Stimulated activated CD8-positive, alpha-beta memory T cell treated with anti-CD3 and anti-CD28 coated beads, Interleukin-7, amount 100 ng/mL, for 4 hours (primary cell): ENCODE measurements at regions not wholly inside any gene's neighbourhood (a gene's known extent, or its start where the extent isn't known, plus 50 kb on each side); places are given as distances from the start of the nearest gene placed in this dataset.
"Not testable (repeated sequence)": the region's sequence is repeated elsewhere in the genome, so short reads cannot be mapped to it uniquely, and the experiment has no call there.

Experiments
- DNase-seq, 2 donors: peaks; one replicate each; pipeline ENCODE4 v3.0.0-alpha.2; 2020; ENCODE audit warnings: low read depth in 2 of 2

DNA sequence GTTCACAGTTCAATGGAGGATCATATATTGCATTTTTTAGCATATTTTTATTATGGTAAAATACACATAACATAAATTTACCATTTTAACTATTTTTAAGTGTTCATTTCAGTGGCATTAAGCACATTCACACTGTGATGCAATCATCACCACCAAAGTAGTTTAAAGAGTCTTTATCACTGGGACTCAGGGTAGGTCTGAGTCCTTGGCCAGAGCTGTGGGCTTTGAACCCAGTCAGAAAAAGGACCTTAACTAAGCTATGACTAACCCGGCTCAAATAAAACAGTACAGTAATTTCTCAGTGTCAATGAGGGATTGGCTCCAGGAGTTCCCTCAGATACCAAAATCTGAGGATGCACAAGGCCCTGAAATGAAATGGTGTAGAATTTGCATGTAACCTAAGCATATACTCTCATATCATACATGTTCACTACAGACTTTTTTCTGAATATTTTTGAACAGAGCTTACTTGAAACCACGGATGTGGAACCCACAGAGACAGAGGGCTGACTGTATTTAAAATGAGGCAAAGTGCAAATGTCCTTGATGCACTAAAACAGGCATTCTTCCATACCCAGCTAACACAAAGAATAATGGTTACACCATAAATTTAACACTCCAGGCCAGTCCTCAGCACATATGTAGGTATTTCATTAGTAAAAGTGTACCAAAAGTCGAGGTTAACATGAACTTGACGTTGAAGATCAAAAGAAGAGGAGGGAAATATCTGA, 246.2 kb downstream of the LNPK start:
- DNase-seq = no peak

- DNase-seq = no peak
These were observed 246.9 kb downstream of the LNPK start for GRCh38 chr2:175755169-175755568.

- no peak for DNase-seq
These were observed 251.9 kb downstream of the LNPK start for GRCh38 chr2:175750195-175750594.

DNA sequence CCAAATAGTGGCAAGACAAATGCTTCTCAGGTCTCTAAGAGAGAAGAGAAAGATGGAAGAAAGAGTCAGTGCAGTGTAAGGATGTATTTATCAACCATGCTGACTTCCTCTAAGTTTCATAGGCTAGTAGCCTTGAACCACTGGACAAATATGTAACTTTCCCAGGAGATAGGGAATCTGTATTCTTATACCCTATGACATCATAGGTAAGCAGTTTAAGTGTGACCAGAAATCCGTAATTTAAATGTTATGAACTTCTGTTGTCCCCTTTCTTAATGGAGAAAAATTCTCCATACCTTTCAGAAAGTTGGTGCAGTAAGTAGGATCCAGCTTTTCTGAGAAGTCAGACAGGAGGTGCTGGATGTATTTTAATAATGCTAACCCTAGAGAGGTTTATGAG, 256.2 kb downstream of the LNPK start:
- DNase-seq = no peak

- DNase-seq = no peak
These were observed 258.1 kb downstream of the LNPK start for GRCh38 chr2:175744000-175744399.

DNA sequence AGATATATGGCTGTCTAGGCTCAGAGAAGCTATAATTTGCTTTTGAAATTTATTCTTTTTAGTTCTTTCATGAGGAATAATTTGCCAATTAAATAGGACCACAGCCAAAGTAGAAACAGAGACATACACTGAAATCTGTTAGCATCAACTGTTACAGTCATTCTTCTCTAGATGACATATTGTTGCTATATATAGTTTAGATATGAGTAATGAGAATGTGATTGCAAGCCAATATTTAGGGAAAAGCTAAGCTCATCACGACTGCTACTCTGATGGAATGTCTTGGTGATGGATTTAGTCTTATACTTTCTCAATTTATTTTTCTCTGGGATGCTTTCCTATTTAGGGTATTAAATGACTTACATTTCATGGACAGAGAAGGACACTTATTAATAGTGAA, 259.1 kb downstream of the LNPK start:
- DNase-seq = no peak

DNA sequence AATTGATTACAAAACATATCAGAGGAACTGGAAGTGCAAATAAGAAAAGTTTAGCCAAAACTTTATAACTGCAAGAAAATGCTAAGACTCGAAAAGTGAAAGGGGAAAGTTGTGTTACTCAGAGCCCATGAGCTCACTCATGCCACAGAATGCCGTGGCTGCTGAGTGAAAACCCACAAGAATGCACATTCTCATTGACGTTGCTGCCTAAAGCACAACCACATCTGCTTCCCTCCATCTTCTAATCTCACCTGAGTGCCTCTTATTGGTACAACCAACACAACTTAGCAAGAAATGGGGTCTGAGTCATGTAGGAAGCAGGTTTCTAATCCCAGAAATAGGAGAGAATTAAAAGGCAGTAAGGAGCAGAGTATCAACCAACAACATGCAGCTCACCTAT, 259.7 kb downstream of the LNPK start:
- no peak for DNase-seq

DNA sequence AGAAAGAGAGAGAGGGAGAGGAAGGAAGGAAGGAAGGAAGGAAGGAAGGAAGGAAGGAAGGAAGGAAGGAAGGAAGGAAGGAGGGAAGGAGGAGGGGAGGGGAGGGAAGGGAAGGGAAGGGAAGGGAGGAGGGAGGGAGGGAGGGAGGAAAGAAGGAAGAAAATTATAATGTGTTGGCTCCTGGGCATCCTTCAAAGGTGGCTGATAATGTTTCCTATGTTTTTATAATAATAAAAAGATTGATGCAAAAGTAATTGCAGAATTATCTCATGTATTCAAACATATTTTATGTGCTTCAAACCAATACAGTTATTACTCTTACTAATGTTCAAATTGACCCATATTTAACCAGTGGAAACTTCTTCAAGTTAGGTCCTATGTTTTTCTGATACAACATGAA, 260.9 kb downstream of the LNPK start:
- DNase-seq = no peak

DNA sequence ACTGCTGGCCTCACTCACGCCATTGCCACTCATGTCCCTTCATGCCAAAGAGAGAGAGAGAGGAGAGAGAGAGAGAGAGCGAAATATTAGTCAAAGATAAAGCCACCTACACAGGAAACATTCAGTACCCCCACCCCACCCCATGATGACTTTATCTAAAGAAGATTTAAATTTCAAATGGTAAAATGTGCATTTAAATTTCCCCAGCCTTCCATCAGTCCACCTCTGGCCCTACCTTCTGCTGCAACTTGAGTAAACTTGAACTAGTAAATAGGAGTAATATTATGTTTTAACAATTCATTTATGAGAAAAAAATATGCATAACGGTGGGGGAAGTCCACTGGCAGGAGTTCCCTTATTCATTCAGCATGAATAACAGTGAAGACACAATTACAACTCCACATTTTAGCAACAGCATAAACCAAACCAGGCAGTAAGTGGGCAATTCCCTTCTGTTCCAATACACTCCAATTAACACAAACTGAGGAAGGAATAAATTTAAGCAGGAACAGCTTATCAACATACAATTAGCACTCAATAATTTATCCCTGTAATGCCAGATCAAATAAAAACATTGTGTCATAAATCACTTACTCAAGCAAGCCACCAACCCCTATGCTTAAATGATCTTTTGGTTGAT, 264.2 kb downstream of the LNPK start:
- DNase-seq = no peak

DNA sequence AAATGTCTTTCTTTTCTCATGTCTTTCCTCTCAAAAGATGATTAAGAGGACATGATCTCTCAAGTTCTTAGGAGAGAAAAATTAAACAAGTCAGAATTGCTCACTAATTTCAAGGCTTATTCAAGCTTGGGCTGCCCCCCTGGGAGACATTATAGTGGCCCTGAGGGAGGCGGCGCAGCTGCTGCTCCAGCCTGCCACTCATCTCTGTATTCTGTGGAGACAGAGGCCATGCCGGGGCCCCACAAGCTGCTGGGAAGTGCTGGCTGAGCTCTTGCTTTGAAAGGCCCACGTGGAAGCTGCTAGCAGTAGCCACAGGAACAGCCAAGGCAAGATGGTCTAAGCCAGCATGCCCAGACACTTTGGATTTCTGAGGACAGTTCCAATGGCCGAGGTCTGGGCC, 267.4 kb downstream of the LNPK start:
- no peak for DNase-seq

- DNase-seq = no peak
These were observed 269.5 kb downstream of the LNPK start for GRCh38 chr2:175732531-175732930.

DNA sequence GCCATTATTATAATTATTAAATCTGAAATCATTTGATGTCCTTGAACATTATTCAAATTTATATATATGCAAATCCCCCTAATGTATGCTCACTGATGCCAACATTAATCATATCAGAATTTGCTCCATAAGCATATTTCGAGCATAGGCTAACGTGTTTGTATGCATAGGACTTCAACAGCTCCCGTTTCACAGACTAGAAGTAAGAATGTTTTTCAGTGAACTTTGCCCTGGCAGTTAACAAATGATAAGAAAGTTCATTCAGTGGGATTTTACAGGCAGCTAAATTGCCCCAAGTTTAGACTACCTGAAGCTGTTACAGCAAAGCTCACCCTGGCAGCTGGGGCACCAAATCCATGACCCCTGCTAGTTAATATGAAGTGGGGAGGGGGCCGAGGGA, 272.0 kb downstream of the LNPK start:
- DNase-seq = no peak

- DNase-seq = no peak
These were observed 272.9 kb downstream of the LNPK start for GRCh38 chr2:175729049-175729706.

DNA sequence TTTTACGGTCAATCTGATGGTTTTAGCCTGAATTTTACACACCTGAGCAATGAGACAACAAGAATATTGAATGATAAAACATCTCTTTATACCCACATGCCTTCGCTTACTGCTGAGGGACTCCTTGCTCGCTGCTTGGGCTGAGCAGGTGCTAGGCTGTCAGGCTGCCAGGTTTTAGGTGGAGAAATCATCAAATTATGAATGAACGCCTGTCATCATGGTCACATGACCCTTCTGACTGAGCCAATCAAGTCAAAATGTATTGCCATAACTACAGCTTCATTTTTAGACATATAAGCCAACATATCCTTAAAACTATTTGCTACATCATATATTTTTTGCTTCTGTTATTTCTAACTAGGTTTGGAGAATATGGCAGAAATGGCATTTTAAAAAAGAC, 274.0 kb downstream of the LNPK start:
- DNase-seq = no peak

GRCh38 chr2:175726223-175726622, 275.8 kb downstream of the LNPK start:
- DNase-seq = no peak

DNA sequence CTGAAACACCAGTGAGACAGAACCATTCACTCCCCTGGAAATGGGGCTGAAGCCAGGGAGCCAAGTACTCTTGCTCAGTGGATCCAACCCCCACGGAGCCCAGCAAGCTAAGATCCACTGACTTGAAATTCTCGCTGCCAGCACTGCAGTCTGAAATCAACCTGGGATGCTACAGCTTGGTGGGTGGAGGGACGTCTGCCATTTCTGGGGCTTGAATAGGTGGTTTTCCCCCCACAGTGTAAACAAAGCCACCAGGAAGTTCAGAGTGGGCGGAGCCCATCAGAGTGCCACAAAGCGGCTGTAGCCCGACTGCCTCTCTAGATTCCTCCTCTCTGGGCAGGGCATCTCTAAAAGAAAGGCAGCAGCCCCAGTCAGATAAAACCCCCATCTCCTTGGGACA, 292.8 kb downstream of the LNPK start:
- DNase-seq = no peak

- no peak for DNase-seq
These were observed 294.7 kb downstream of the LNPK start for GRCh38 chr2:175707322-175707721.

DNA sequence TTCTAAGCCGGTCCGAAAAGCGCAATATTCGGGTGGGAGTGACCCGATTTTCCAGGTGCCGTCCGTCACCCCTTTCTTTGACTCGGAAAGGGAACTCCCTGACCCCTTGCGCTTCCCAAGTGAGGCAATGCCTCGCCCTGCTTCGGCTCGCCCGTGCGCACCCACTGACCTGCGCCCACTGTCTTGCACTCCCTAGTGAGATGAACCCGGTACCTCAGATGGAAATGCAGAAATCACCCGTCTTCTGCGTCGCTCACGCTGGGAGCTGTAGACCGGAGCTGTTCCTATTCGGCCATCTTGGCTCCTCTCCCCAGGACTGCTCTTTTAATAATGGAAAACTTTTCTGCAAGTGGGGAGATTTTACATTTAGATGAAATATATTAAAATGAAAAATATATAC, 297.5 kb downstream of the LNPK start:
- not testable (repeated sequence) for DNase-seq

GRCh38 chr2:175698061-175698460, 304.0 kb downstream of the LNPK start:
- DNase-seq = no peak

DNA sequence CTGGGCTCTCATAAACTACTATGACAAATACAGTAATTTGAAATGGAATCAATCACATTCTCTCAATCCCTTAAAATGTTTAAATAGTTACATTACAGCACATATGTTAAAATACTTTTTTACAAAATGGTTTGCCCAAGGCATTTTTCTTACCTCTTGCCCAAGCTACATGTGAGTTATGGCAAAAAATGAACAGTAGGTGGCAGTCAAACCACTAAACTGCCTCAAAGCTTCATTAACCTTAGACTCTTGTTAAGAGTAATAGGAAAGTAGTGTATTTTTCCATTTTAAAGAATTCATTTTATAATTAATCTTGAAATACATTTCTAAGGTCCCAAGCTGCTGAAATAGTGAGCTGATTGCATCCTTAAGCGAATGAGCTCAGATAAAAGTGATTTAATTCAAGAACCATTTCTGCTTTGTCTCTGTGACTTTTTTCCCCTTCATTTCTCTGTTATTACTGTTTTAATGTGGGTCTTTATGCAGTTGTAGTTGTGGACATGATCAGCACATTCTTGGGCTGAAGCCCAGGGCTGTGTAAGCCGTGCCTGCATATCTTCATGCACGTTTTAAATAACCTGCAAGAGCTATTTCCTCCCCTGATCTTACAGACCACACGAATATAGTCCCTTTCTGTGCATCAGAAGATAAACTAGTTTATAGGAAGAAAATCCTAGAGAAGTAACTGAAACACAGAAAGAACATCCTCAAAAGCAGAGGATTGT, 311.8 kb downstream of the LNPK start:
- no peak for DNase-seq

DNA sequence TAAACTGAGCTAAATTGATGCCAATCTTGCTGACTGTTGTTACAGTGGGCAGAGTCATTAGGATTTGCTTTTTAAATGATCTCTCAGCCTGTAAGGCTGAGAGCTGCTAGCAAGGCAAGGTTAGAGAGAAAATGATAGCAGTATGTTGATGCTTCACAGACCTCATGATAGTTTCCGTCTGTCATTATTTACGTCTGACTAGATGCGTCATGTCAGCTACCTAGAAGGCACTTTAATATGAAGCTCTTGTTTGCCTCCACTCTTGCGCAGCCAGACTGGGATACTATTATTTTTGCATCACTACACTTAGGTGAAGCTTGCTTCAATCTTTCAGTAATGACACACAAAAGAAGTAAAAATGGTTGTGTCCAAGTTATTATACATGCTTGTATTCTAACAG, 313.8 kb downstream of the LNPK start:
- DNase-seq = no peak

DNA sequence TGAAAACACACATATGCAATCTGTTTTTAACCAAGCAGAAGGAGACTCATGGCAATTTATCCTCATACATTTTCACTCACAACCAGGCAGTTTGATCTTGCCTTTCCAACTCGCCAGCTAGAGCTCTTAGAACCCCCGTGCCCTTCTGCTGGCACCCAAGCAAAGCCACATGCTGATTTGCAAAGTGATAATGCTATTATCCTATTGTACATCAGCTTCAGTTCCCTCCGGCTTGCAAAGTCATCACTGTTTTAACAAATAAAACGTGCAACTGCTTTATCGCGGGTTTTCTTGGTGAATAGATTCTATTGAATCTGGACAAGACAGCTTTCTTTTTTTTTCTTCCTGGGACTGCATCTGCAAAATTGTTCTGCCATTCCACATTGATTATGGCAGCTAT, 314.6 kb downstream of the LNPK start:
- DNase-seq = no peak

GRCh38 chr2:175686002-175686401, 316.1 kb downstream of the LNPK start:
- DNase-seq = no peak
